ENCODE measurements at regions not wholly inside any gene's neighbourhood (a gene's known extent, or its start where the extent isn't known, plus 50 kb on each side); places are given as distances from the start of the nearest gene placed in this dataset.

GRCh38 chr10:3852147-3852904 lies 67.3 kb upstream of the KLF6 start:
- peak; percentile 9 to 29 for DNase-seq

GRCh38 chr10:3850999-3851937 lies 66.3 kb upstream of the KLF6 start:
- DNase-seq: peak; percentile 83 to 93

- no peak for DNase-seq
Observed at GRCh38 chr10:3848775-3849635, 64.0 kb upstream of the KLF6 start.

GRCh38 chr10:3848005-3848774 lies 63.2 kb upstream of the KLF6 start:
- no peak for DNase-seq

- DNase-seq: no peak
Observed at GRCh38 chr10:3846736-3847135, 61.7 kb upstream of the KLF6 start.

GRCh38 chr10:3844491-3845025 lies 59.5 kb upstream of the KLF6 start:
- DNase-seq: no peak

- DNase-seq: no peak
Observed at GRCh38 chr10:3838460-3839437, 53.7 kb upstream of the KLF6 start.

- no peak for DNase-seq
Observed at GRCh38 chr10:3837647-3838459, 52.8 kb upstream of the KLF6 start.

- no peak for DNase-seq
Observed at GRCh38 chr10:3836222-3836820, 51.3 kb upstream of the KLF6 start.

- DNase-seq: no peak
Observed at GRCh38 chr10:3835770-3836169, 50.8 kb upstream of the KLF6 start.

GRCh38 chr10:3834947-3835346 lies 49.9 kb upstream of the KLF6 start:
- no peak for DNase-seq

Measured in AML-193 (cell line).